ENCODE measurements at regions not wholly inside any gene's neighbourhood (a gene's known extent, or its start where the extent isn't known, plus 50 kb on each side); places are given as distances from the start of the nearest gene placed in this dataset.
"Not testable (repeated sequence)": the region's sequence is repeated elsewhere in the genome, so short reads cannot be mapped to it uniquely, and the experiment has no call there.

DNA sequence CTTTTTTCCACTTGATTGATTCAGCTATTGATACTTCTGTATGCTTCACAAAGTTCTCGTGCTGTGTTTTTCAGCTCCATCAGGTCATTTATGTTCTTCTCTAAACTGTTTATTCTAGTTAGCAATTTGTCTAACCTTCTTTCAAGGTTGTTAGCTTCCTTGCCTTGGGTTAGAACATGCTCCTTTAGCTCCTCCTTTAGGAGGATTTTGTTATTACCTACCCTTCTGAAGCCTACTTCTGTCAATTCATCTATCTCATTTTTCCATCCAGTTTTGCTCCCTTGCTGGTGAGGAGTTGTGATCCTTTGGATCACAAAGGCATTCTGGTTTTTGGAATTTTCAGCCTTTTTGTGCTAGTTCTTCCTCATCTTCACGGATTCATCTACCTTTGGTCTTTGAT lies 344.7 kb upstream of the CLEC14A start:
- H3K9ac ChIP-seq (ENCODE audit: low read depth, low read length); H3K9me3 ChIP-seq (ENCODE audit: insufficient read depth, low read depth, low read length); H3K36me3 ChIP-seq (ENCODE audit: insufficient read depth, low read depth, low read length); H3K27ac ChIP-seq (ENCODE audit: low read length); H3K4me3 ChIP-seq (ENCODE audit: low read length); H3K4me1 ChIP-seq (ENCODE audit: insufficient read depth, low read length); H3K27me3 ChIP-seq (ENCODE audit: insufficient read depth, low read length): not testable (repeated sequence)

DNA sequence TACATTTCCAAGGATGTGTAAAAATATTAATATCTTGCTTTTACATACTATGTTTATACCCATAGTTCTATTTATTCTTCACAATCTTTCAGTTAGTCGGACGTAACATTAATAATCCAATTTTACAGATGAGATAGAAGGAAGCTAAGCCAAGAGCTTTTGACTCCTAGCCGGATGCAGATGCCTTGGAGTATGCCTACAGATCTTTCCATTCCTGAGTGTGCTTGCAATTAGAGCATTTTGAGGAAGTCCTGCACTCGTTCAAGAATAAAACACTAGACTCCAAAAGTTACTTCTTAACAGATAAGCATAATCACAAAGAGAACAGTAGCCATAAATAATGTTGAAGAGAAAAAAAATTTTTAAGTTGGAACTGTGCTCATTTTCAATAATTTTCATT lies 337.6 kb upstream of the CLEC14A start:
- H3K4me3 ChIP-seq (ENCODE audit: low read length): no peak overlapping the region
- no peak overlapping the region for H3K27ac ChIP-seq (ENCODE audit: low read length)
- no peaks in the 10 kb centered on the region; the same call in 1 of the 2 replicates for H3K9me3 ChIP-seq (ENCODE audit: insufficient read depth, low read depth, low read length)
- no peaks in the 10 kb centered on the region for H3K4me1 ChIP-seq (ENCODE audit: insufficient read depth, low read length)
- no peaks in the 10 kb centered on the region for H3K27me3 ChIP-seq (ENCODE audit: insufficient read depth, low read length)
- H3K9ac ChIP-seq (ENCODE audit: low read depth, low read length): no peak overlapping the region
- no peaks in the 10 kb centered on the region for H3K36me3 ChIP-seq (ENCODE audit: insufficient read depth, low read depth, low read length)

DNA sequence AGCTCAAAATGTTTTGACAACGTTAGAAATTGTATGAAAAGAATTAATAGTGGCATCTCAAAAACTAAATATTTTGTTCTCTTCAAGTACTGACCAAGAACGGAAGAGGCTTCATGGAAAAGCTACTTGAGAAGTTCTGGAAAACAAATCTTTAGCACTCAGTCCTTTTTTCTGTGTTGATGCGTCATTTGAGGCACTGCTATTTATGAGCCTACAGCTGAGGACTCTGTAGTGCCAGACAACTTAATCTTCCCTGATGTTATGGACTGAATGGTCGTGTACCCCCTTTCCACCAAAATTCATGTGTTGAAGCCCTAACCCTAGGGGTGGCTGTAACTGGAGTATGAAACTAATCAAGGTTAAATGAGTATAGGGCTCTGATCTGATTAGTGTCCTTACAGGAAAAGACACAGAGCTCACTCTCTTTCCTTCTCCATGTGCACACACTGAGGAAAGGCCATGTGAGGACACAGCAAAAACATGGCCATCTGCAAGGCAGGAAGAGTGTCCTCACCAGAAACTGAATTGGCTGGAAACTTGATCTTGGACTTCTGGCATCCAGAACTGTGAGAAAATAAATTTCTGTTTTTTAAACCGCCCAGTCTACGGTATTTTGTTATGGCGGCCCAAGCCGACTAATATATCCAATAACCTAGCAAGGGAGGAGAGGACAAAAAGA lies 337.0 kb upstream of the CLEC14A start:
- Histone ChIP-seq H3K36me3 (ENCODE audit: insufficient read depth, low read depth, low read length) (no peaks in the 10 kb centered on the region), H3K9me3 (ENCODE audit: insufficient read depth, low read depth, low read length) (no peaks in the 10 kb centered on the region; the same call in 1 of the 2 replicates), H3K27ac (ENCODE audit: low read length) (no peak overlapping the region), H3K9ac (ENCODE audit: low read depth, low read length) (no peak overlapping the region), H3K27me3 (ENCODE audit: insufficient read depth, low read length) (no peaks in the 10 kb centered on the region), H3K4me3 (ENCODE audit: low read length) (no peak overlapping the region), H3K4me1 (ENCODE audit: insufficient read depth, low read length) (no peaks in the 10 kb centered on the region)

DNA sequence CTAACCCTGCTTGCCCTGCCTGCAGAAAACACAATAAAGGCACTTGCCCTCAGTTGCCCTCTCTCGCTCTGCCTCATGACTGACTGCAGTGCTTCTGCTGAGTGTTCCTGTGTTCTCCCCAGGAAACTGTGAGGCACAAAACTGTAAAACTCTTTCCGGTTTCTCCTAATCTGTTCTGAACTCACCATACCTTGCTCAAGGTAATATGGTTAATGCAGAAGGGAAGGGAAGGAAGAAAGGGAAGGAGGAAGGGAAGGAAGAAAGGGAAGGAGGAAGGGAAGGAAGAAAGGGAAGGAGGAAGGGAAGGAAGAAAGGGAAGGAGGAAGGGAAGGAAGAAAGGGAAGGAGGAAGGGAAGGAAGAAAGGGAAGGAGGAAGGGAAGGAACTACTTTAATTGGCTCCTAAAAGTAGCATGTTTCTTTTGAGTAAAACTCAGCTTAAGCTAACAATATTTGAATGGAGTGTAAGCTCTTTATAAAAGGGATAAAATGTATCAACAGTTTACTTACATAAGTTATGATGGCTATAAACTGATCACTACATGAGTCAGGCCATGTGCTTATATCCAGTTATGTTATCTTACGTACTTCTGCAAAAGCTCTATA lies 334.0 kb upstream of the CLEC14A start:
- no peaks in the 10 kb centered on the region; the same call in 1 of the 2 replicates for H3K9me3 ChIP-seq (ENCODE audit: insufficient read depth, low read depth, low read length)
- H3K27me3 ChIP-seq (ENCODE audit: insufficient read depth, low read length): no peaks in the 10 kb centered on the region
- no peaks in the 10 kb centered on the region for H3K36me3 ChIP-seq (ENCODE audit: insufficient read depth, low read depth, low read length)
- no peak overlapping the region for H3K4me3 ChIP-seq (ENCODE audit: low read length)
- no peak overlapping the region for H3K27ac ChIP-seq (ENCODE audit: low read length)
- H3K9ac ChIP-seq (ENCODE audit: low read depth, low read length): no peak overlapping the region
- no peaks in the 10 kb centered on the region for H3K4me1 ChIP-seq (ENCODE audit: insufficient read depth, low read length)

DNA sequence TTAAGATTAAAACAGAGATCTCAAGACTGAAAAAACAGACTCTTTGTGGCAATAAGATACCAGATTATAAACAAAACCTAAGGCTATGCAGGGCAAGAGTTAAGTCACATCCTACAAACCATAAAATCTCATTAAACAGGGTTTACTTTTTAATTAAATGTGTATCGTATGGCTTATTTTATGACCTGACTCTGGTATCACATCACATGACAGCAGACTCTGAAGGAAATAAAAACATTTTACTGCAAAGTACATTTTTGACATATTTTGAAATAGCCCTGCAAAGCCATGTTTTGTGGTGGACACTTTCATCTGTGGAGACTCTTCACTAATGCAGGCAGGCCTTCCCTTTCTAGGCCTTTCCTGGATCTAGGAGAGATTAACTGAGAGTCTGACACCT lies 327.6 kb upstream of the CLEC14A start:
- no peak overlapping the region for H3K9ac ChIP-seq (ENCODE audit: low read depth, low read length)
- peaks cover under 1% of the 10 kb centered on the region; the same call in 1 of the 2 replicates for H3K4me1 ChIP-seq (ENCODE audit: insufficient read depth, low read length)
- no peaks in the 10 kb centered on the region for H3K36me3 ChIP-seq (ENCODE audit: insufficient read depth, low read depth, low read length)
- H3K9me3 ChIP-seq (ENCODE audit: insufficient read depth, low read depth, low read length): no peaks in the 10 kb centered on the region
- H3K4me3 ChIP-seq (ENCODE audit: low read length): no peak overlapping the region
- H3K27me3 ChIP-seq (ENCODE audit: insufficient read depth, low read length): no peaks in the 10 kb centered on the region
- H3K27ac ChIP-seq (ENCODE audit: low read length): no peak overlapping the region

DNA sequence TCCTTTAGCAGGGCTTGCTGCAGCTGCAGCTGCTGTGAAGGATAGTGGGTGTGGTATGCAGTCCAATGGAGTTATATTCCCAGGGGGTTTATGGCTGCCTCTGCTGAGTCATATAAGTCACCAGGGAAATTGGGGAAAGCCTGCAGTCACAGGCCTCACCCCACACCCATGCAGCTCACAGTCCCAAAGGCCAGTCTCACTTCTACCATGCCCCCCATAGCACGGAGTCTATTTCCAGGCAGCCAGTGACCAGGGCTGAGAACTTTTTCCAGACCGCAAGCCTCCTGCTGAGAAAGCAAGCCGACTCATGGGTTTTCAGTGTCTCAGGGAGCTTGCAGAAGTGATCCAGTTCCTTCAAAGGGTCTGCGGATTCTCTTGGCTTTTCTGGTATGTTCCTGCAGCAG lies 322.4 kb upstream of the CLEC14A start:
- Histone ChIP-seq H3K27ac (ENCODE audit: low read length) (no peak overlapping the region), H3K27me3 (ENCODE audit: insufficient read depth, low read length) (no peaks in the 10 kb centered on the region), H3K4me3 (ENCODE audit: low read length) (no peak overlapping the region), H3K4me1 (ENCODE audit: insufficient read depth, low read length) (peaks cover 4% of the 10 kb centered on the region; the same call in 1 of the 2 replicates), H3K9ac (ENCODE audit: low read depth, low read length) (no peak overlapping the region), H3K36me3 (ENCODE audit: insufficient read depth, low read depth, low read length) (no peaks in the 10 kb centered on the region), H3K9me3 (ENCODE audit: insufficient read depth, low read depth, low read length) (no peaks in the 10 kb centered on the region)

DNA sequence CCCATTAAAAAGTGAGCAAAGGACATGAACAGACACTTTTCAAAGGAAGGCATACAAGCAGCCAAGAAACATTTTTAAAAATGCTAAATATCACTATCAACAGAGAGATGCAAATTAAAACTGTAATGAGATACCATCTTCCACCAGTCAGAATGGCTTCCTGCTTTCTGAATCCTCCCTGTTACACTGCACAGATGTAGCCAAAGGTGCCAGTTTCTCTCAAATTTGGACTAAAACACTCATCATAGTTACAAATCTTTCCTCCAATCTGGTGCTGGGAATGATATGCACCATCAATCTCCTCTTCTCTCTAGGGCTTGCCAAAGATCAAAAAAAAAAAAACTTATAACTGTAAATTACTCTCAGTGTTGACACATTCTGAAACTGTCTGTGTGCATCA lies 311.8 kb upstream of the CLEC14A start:
- Histone ChIP-seq H3K9ac (ENCODE audit: low read depth, low read length) (no peak overlapping the region), H3K27me3 (ENCODE audit: insufficient read depth, low read length) (no peaks in the 10 kb centered on the region), H3K9me3 (ENCODE audit: insufficient read depth, low read depth, low read length) (no peaks in the 10 kb centered on the region), H3K4me3 (ENCODE audit: low read length) (no peak overlapping the region), H3K36me3 (ENCODE audit: insufficient read depth, low read depth, low read length) (no peaks in the 10 kb centered on the region), H3K4me1 (ENCODE audit: insufficient read depth, low read length) (no peaks in the 10 kb centered on the region), H3K27ac (ENCODE audit: low read length) (no peak overlapping the region)

DNA sequence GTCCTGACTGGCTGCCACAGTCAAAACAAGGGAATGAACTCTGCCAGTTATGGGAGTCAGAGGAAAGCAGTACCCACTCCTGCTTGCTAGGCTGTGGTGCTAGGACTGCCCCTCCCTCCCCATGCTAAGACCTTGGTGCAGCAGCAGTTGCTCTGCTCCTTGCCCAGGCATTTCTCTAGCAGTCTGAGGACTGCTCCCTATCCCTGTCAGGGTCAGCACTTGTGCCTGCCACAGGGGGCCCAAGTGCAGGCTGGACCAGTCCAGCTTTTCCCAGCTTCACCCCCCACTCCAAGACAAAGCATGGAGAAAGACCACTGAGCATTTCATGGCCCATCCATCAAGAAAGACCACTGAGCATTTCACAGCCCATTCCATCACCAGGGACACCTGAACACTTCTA lies 305.8 kb upstream of the CLEC14A start:
- H3K27me3 ChIP-seq (ENCODE audit: insufficient read depth, low read length): no peaks in the 10 kb centered on the region
- no peak overlapping the region for H3K9ac ChIP-seq (ENCODE audit: low read depth, low read length)
- H3K4me1 ChIP-seq (ENCODE audit: insufficient read depth, low read length): no peaks in the 10 kb centered on the region
- no peaks in the 10 kb centered on the region for H3K36me3 ChIP-seq (ENCODE audit: insufficient read depth, low read depth, low read length)
- H3K4me3 ChIP-seq (ENCODE audit: low read length): no peak overlapping the region
- no peak overlapping the region for H3K27ac ChIP-seq (ENCODE audit: low read length)
- H3K9me3 ChIP-seq (ENCODE audit: insufficient read depth, low read depth, low read length): peaks cover 29% of the 10 kb centered on the region

DNA sequence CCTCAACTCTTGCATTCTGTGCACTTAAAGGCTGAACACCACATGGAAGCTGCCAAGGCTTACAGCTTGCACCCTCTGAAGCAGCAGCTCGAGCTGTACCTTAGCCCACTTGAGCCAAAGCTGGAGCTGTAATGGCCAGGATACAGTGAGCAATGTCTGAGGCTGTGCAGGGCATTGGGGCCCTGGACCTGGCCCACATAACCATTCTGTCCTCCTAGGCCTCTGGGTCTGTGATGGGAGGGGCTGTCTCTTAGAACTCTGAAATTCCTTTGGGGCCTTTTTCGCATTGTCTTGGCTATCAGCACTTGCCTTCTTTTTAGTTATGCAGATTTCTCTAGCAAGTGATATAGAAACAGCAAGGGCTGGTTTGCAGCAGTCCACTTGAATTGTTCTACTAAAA lies 303.8 kb upstream of the CLEC14A start:
- Histone ChIP-seq H3K9me3 (ENCODE audit: insufficient read depth, low read depth, low read length) (peaks cover 29% of the 10 kb centered on the region), H3K27ac (ENCODE audit: low read length) (no peak overlapping the region), H3K4me1 (ENCODE audit: insufficient read depth, low read length) (no peaks in the 10 kb centered on the region), H3K4me3 (ENCODE audit: low read length) (no peak overlapping the region), H3K27me3 (ENCODE audit: insufficient read depth, low read length) (no peaks in the 10 kb centered on the region), H3K9ac (ENCODE audit: low read depth, low read length) (no peak overlapping the region), H3K36me3 (ENCODE audit: insufficient read depth, low read depth, low read length) (no peaks in the 10 kb centered on the region)

DNA sequence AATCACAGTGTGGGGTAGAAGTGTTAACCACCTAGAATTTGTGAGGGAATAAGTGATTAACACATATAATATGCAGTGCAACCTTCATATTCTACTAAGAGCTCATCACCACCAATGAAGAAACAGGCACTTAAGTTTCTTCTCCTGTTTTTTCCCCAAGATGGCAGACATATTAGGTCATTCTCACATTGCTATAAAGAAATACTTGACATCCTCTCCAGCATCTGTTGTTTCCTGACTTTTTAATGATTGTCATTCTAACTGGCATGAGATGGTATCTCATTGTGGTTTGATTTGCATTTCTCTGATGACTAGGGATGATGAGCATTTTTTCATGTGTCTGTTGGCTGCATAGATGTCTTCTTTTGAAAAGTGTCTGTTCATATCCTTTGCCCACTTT lies 301.5 kb upstream of the CLEC14A start:
- not testable (repeated sequence) for H3K9ac ChIP-seq (ENCODE audit: low read depth, low read length)

DNA sequence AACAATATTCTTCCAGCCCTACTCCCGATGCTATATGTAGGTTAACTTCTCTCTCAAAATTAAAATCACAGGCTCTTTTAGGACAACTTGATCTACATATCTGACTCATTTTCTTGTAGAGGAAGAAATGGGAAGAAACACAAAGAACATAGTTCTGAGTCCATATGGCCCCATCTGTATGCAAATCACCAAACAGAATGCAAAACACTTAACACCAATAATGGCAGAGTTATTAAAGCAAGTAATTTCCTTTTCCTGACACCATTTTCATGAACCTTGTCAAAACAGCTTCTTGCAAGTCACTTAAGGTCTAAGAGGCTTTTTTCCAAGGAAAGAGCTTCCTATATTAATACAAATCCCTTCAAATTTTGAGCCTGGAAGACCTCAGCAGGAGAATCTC lies 300.4 kb upstream of the CLEC14A start:
- Histone ChIP-seq H3K9ac (ENCODE audit: low read depth, low read length) (no peak overlapping the region), H3K4me1 (ENCODE audit: insufficient read depth, low read length) (0 out of 2 replicates have a peak, but pooled peaks cover 6% of the 10 kb centered on the region), H3K36me3 (ENCODE audit: insufficient read depth, low read depth, low read length) (no peaks in the 10 kb centered on the region), H3K4me3 (ENCODE audit: low read length) (no peak overlapping the region), H3K9me3 (ENCODE audit: insufficient read depth, low read depth, low read length) (peaks cover 24% of the 10 kb centered on the region), H3K27ac (ENCODE audit: low read length) (no peak overlapping the region), H3K27me3 (ENCODE audit: insufficient read depth, low read length) (no peaks in the 10 kb centered on the region)

More for the DNA sequence above, 301.5 kb upstream of the CLEC14A start:
- not testable (repeated sequence) for H3K27ac ChIP-seq (ENCODE audit: low read length); H3K4me3 ChIP-seq (ENCODE audit: low read length); H3K36me3 ChIP-seq (ENCODE audit: insufficient read depth, low read depth, low read length); H3K27me3 ChIP-seq (ENCODE audit: insufficient read depth, low read length); H3K4me1 ChIP-seq (ENCODE audit: insufficient read depth, low read length)
- H3K9me3 ChIP-seq (ENCODE audit: insufficient read depth, low read depth, low read length): peaks cover 27% of the 10 kb centered on the region

DNA sequence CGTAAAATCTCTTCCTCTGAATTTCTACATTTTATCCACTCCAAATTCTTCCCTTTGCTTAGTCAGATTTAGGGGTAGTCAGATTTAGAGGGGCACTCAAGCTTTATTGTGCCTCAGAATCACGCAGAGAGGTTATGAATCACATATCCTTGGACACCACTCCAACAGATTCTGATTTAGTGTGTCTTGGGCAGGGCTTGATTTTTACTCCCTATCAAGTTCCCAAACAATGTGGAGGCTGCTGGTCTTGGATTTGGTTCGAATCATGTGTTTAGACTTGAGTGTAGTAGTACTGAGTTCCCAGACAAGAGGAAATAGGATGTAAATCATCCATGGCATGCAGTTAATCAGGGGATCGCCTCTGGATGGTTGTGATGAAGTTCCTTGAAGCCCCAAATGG lies 298.1 kb upstream of the CLEC14A start:
- H3K9me3 ChIP-seq (ENCODE audit: insufficient read depth, low read depth, low read length): peaks cover 2% of the 10 kb centered on the region
- no peak overlapping the region for H3K27ac ChIP-seq (ENCODE audit: low read length)
- H3K27me3 ChIP-seq (ENCODE audit: insufficient read depth, low read length): no peaks in the 10 kb centered on the region
- no peak overlapping the region for H3K4me3 ChIP-seq (ENCODE audit: low read length)
- 0 out of 2 replicates have a peak, but pooled peaks cover 6% of the 10 kb centered on the region for H3K4me1 ChIP-seq (ENCODE audit: insufficient read depth, low read length)
- no peaks in the 10 kb centered on the region for H3K36me3 ChIP-seq (ENCODE audit: insufficient read depth, low read depth, low read length)
- no peak overlapping the region for H3K9ac ChIP-seq (ENCODE audit: low read depth, low read length)

All from iPS-20b (cell line).